NCI-H2171 (cell line): ENCODE measurements at regions not wholly inside any gene's neighbourhood (a gene's known extent, or its start where the extent isn't known, plus 50 kb on each side); places are given as distances from the start of the nearest gene placed in this dataset.
"Not testable (repeated sequence)": the region's sequence is repeated elsewhere in the genome, so short reads cannot be mapped to it uniquely, and the experiment has no call there.

ENCODE experiments used
- DNase-seq: peaks from one replicate; lab custom pipeline; 2025; lab: John Stamatoyannopoulos, UW

GRCh38 chr5:39544941-39545340 lies 120.2 kb upstream of the DAB2 start:
- no peak for DNase-seq

- DNase-seq: no peak
Measured at GRCh38 chr5:39543335-39543734, 118.6 kb upstream of the DAB2 start.

GRCh38 chr5:39542511-39543285 lies 117.9 kb upstream of the DAB2 start:
- DNase-seq: no peak

- no peak for DNase-seq
Measured at GRCh38 chr5:39541920-39542319, 117.1 kb upstream of the DAB2 start.

- DNase-seq: no peak
Measured at GRCh38 chr5:39539470-39539869, 114.7 kb upstream of the DAB2 start.

GRCh38 chr5:39534690-39535089 lies 109.9 kb upstream of the DAB2 start:
- no peak for DNase-seq

- no peak for DNase-seq
Measured at GRCh38 chr5:39533749-39534148, 109.0 kb upstream of the DAB2 start.

GRCh38 chr5:39532511-39532910 lies 107.7 kb upstream of the DAB2 start:
- no peak for DNase-seq

GRCh38 chr5:39531306-39531705 lies 106.5 kb upstream of the DAB2 start:
- no peak for DNase-seq

GRCh38 chr5:39526914-39527477 lies 102.2 kb upstream of the DAB2 start:
- no peak for DNase-seq

GRCh38 chr5:39525781-39526180 lies 101.0 kb upstream of the DAB2 start:
- DNase-seq: not testable (repeated sequence)

GRCh38 chr5:39525271-39525670 lies 100.5 kb upstream of the DAB2 start:
- DNase-seq: no peak

GRCh38 chr5:39523821-39524220 lies 99.0 kb upstream of the DAB2 start:
- no peak for DNase-seq

GRCh38 chr5:39521940-39522590 lies 97.3 kb upstream of the DAB2 start:
- DNase-seq: no peak

GRCh38 chr5:39521098-39521860 lies 96.5 kb upstream of the DAB2 start:
- DNase-seq: no peak

- no peak for DNase-seq
Measured at GRCh38 chr5:39520232-39520572, 95.4 kb upstream of the DAB2 start.

- DNase-seq: no peak
Measured at GRCh38 chr5:39519566-39520231, 94.9 kb upstream of the DAB2 start.

- no peak for DNase-seq
Measured at GRCh38 chr5:39519079-39519478, 94.3 kb upstream of the DAB2 start.

- no peak for DNase-seq
Measured at GRCh38 chr5:39518516-39518915, 93.7 kb upstream of the DAB2 start.

- DNase-seq: no peak
Measured at GRCh38 chr5:39517800-39518199, 93.0 kb upstream of the DAB2 start.

- DNase-seq: no peak
Measured at GRCh38 chr5:39515881-39516280, 91.1 kb upstream of the DAB2 start.

- no peak for DNase-seq
Measured at GRCh38 chr5:39513236-39513635, 88.5 kb upstream of the DAB2 start.
